SK-N-SH treated with all-trans-retinoic acid at 6 μM for 48 hours (cell line): ENCODE measurements at regions not wholly inside any gene's neighbourhood (a gene's known extent, or its start where the extent isn't known, plus 50 kb on each side); places are given as distances from the start of the nearest gene placed in this dataset.
A peak's percentile ranks its signal among the peaks of the same experiment; 100 is the strongest.

Experiments used
- ATAC-seq: fragments of 200-7000 bp; cut with Tn5 transposase; 3 replicates; pipeline ENCODE4 v1.9.1; 2020; ENCODE audit warnings: mild to moderate bottlenecking, moderate library complexity
- ARNTL ChIP-seq: fragments of 450-650 bp; formaldehyde crosslinking; IDR thresholded peaks from 2 replicates; pipeline ENCODE4 v1.5.0; 2020; ENCODE audit warnings: low read depth, mild to moderate bottlenecking, moderate library complexity, borderline replicate concordance
- BACH2 ChIP-seq: fragments of 250-450 bp; sonication (Bioruptor Pico); IDR thresholded peaks from 2 replicates; pipeline ENCODE4 v1.9.0; 2021; ENCODE audit warnings: mild to moderate bottlenecking, borderline replicate concordance
- CSDC2 ChIP-seq: fragments of 250-450 bp; sonication (Bioruptor Pico); IDR thresholded peaks from 2 replicates; pipeline ENCODE4 v1.5.0; 2020; ENCODE audit warnings: mild to moderate bottlenecking, moderate library complexity
- ESRRG ChIP-seq: fragments of 250-450 bp; sonication (Bioruptor Pico); IDR thresholded peaks from 2 replicates; pipeline ENCODE4 v1.6.1; 2021; ENCODE audit warnings: mild to moderate bottlenecking
- GLIS3 ChIP-seq: fragments of 250-450 bp; sonication (Bioruptor Pico); IDR thresholded peaks from 2 replicates; pipeline ENCODE4 v1.5.0; 2020; ENCODE audit warnings: mild to moderate bottlenecking, moderate library complexity
- ISL1 ChIP-seq: fragments of 250-450 bp; sonication (Bioruptor Pico); IDR thresholded peaks from 2 replicates; pipeline ENCODE4 v2.1.2; 2022; ENCODE audit warnings: mild to moderate bottlenecking, moderate library complexity
- OSR1 ChIP-seq: fragments of 250-450 bp; sonication (Bioruptor Pico); IDR thresholded peaks from 2 replicates; pipeline ENCODE4 v1.8.0; 2022; ENCODE audit warnings: moderate library complexity, mild to moderate bottlenecking, inconsistent platforms
- PPARA ChIP-seq: fragments of 250-450 bp; sonication (Bioruptor Pico); IDR thresholded peaks from 2 replicates; pipeline ENCODE4 v1.5.0; 2020; ENCODE audit warnings: mild to moderate bottlenecking, borderline replicate concordance
- RARB ChIP-seq: fragments of 250-450 bp; sonication (Bioruptor Pico); IDR thresholded peaks from 2 replicates; pipeline ENCODE4 v1.8.0; 2021; ENCODE audit warnings: mild to moderate bottlenecking, moderate library complexity
- SNAI2 ChIP-seq: fragments of 250-450 bp; sonication (Bioruptor Pico); IDR thresholded peaks from 2 replicates; pipeline ENCODE4 v1.5.0; 2020; ENCODE audit warnings: mild to moderate bottlenecking, moderate library complexity
- TCF4 ChIP-seq: fragments of 250-450 bp; sonication (Bioruptor Pico); IDR thresholded peaks from 2 replicates; pipeline ENCODE4 v1.8.0; 2021; ENCODE audit warnings: mild to moderate bottlenecking, moderate library complexity, borderline replicate concordance
- TOX ChIP-seq: fragments of 250-450 bp; sonication (Bioruptor Pico); IDR thresholded peaks from 2 replicates; pipeline ENCODE4 v1.8.0; 2021; ENCODE audit warnings: mild to moderate bottlenecking, moderate library complexity, borderline replicate concordance
- ZC3H10 ChIP-seq: fragments of 250-450 bp; sonication (Bioruptor Pico); IDR thresholded peaks from 2 replicates; pipeline ENCODE4 v1.5.1; 2021; ENCODE audit warnings: mild to moderate bottlenecking, moderate library complexity
- ZFP3 ChIP-seq: fragments of 250-450 bp; sonication (Bioruptor Pico); IDR thresholded peaks from 2 replicates; pipeline ENCODE4 v1.5.0; 2020; ENCODE audit warnings: mild to moderate bottlenecking, moderate library complexity
- ZFP30 ChIP-seq: fragments of 450-650 bp; formaldehyde crosslinking; IDR thresholded peaks from 2 replicates; pipeline ENCODE4 v1.5.0; 2022; ENCODE audit warnings: mild to moderate bottlenecking, moderate library complexity
- ZNF565 ChIP-seq: fragments of 450-650 bp; formaldehyde crosslinking; conservative IDR thresholded peaks from 2 replicates; pipeline ENCODE4 v1.5.0; 2020; ENCODE audit warnings: low read depth, mild to moderate bottlenecking, moderate library complexity
- ZNF70 ChIP-seq: fragments of 450-650 bp; formaldehyde crosslinking; IDR thresholded peaks from 2 replicates; pipeline ENCODE4 v1.5.0; 2020; ENCODE audit warnings: mild to moderate bottlenecking, moderate library complexity
- ZNF8 ChIP-seq: fragments of 450-650 bp; formaldehyde crosslinking; IDR thresholded peaks from 2 replicates; pipeline ENCODE4 v1.5.0; 2020; ENCODE audit warnings: mild to moderate bottlenecking, moderate library complexity
- TF ChIP-seq, protein P1 (sequence below): fragments of 250-450 bp; sonication (Bioruptor Pico); IDR thresholded peaks from 2 replicates; pipeline ENCODE4 v1.8.0; 2020; ENCODE audit warnings: mild to moderate bottlenecking, moderate library complexity, borderline replicate concordance
- TF ChIP-seq, protein P2 (sequence below): fragments of 250-450 bp; sonication (Bioruptor Pico); IDR thresholded peaks from 2 replicates; pipeline ENCODE4 v1.5.0; 2020; ENCODE audit warnings: mild to moderate bottlenecking, moderate library complexity
- TF ChIP-seq, protein P3 (sequence below): fragments of 250-450 bp; sonication (Bioruptor Pico); IDR thresholded peaks from 2 replicates; pipeline ENCODE4 v1.8.0; 2021; ENCODE audit warnings: low read depth, mild to moderate bottlenecking, moderate library complexity, borderline replicate concordance
- TF ChIP-seq, protein P4 (sequence below): fragments of 250-450 bp; sonication (Bioruptor Pico); IDR thresholded peaks from 2 replicates; pipeline ENCODE4 v1.5.1; 2020; ENCODE audit warnings: low read depth, mild to moderate bottlenecking, moderate library complexity
- TF ChIP-seq, protein P5 (sequence below): fragments of 250-450 bp; sonication (Bioruptor Pico); IDR thresholded peaks from 2 replicates; pipeline ENCODE4 v1.5.1; 2021; ENCODE audit warnings: mild to moderate bottlenecking, moderate library complexity

DNA sequence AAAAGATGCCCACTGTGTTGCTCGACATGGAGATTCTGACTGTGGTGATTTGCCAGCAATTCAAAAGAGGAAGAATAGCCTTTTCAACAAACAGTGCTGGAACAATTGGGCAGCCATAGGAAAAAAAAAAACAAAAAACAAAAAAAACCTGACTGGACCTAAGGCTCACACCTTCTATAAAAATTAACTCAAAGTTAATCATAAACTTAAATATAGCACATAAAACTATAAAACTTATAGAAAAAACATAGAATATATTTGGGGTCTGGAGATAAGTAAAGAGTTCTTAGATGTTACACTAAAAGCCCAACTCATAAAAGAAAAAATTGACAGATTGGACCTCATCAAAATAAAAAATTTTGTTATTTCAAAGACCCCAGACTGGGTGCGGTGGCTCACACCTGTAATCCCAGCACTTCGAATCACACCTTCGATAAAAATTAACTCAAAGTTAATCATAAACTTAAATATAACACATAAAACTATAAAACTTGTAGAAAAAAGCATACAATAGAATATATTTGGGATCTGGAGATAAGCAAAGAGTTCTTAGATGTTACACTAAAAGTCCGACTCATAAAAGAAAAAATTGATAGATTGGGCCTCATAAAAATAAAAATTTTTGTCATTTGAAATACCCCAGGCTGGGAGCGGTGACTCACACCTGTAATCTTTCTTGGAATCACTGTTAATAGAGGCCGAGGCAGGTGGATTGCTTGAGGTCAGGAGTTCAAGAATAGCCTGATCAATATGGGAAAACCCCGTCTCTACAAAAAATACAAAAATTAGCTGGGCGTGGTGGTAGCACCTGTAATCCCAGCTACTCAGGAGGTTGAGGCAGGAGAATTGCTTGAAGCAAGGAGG is 115.6 kb upstream of the FAM83B start:
- TF ChIP-seq OSR1 = no peak
- no peak for TF ChIP-seq ZFP30 (CRISPR knock-in tag)
- no peak for TF ChIP-seq RARB (CRISPR knock-in tag)
- no peak for TF ChIP-seq BACH2 (CRISPR knock-in tag)
- no peak for TF ChIP-seq TOX
- TF ChIP-seq, all 23 proteins: peak for 0
- no peak for ATAC-seq

DNA sequence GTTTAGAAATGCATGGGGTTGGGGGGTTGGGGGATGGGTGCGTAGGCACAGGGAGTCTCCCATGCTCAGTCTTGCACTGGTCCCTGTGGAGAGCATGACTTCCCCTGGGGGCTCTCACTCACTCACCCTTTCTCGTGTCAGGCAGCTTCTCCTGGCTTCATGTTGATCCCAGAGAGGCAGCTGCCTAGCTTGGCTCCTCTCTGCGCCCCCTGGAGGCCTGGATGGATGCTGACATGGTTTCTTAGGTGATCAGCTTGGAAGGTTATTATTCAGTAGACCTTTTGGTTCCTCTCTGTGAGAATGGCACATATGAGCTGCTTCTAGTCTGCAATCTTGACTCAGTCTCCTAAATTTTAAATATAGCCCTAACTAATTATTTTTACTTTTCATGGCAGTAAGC is 109.3 kb upstream of the FAM83B start:
- peak; percentile 65 for ATAC-seq
- no peak for TF ChIP-seq PPARA
- no peak for TF ChIP-seq ARNTL
- TF ChIP-seq ZNF8 (CRISPR knock-in tag) = no peak
- TF ChIP-seq, protein P1, sequence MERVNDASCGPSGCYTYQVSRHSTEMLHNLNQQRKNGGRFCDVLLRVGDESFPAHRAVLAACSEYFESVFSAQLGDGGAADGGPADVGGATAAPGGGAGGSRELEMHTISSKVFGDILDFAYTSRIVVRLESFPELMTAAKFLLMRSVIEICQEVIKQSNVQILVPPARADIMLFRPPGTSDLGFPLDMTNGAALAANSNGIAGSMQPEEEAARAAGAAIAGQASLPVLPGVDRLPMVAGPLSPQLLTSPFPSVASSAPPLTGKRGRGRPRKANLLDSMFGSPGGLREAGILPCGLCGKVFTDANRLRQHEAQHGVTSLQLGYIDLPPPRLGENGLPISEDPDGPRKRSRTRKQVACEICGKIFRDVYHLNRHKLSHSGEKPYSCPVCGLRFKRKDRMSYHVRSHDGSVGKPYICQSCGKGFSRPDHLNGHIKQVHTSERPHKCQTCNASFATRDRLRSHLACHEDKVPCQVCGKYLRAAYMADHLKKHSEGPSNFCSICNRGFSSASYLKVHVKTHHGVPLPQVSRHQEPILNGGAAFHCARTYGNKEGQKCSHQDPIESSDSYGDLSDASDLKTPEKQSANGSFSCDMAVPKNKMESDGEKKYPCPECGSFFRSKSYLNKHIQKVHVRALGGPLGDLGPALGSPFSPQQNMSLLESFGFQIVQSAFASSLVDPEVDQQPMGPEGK = no peak
- TF ChIP-seq ZNF565 (CRISPR knock-in tag) = no peak
- TF ChIP-seq ZFP30 (CRISPR knock-in tag) = no peak
- TF ChIP-seq TCF4 (CRISPR knock-in tag) = no peak
- TF ChIP-seq, protein P2, sequence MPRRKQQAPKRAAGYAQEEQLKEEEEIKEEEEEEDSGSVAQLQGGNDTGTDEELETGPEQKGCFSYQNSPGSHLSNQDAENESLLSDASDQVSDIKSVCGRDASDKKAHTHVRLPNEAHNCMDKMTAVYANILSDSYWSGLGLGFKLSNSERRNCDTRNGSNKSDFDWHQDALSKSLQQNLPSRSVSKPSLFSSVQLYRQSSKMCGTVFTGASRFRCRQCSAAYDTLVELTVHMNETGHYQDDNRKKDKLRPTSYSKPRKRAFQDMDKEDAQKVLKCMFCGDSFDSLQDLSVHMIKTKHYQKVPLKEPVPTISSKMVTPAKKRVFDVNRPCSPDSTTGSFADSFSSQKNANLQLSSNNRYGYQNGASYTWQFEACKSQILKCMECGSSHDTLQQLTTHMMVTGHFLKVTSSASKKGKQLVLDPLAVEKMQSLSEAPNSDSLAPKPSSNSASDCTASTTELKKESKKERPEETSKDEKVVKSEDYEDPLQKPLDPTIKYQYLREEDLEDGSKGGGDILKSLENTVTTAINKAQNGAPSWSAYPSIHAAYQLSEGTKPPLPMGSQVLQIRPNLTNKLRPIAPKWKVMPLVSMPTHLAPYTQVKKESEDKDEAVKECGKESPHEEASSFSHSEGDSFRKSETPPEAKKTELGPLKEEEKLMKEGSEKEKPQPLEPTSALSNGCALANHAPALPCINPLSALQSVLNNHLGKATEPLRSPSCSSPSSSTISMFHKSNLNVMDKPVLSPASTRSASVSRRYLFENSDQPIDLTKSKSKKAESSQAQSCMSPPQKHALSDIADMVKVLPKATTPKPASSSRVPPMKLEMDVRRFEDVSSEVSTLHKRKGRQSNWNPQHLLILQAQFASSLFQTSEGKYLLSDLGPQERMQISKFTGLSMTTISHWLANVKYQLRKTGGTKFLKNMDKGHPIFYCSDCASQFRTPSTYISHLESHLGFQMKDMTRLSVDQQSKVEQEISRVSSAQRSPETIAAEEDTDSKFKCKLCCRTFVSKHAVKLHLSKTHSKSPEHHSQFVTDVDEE (CRISPR knock-in tag) = no peak
- no peak for TF ChIP-seq GLIS3 (CRISPR knock-in tag)
- TF ChIP-seq RARB (CRISPR knock-in tag) = no peak
- no peak for TF ChIP-seq CSDC2 (CRISPR knock-in tag)
- TF ChIP-seq OSR1 = no peak
- TF ChIP-seq, protein P3, sequence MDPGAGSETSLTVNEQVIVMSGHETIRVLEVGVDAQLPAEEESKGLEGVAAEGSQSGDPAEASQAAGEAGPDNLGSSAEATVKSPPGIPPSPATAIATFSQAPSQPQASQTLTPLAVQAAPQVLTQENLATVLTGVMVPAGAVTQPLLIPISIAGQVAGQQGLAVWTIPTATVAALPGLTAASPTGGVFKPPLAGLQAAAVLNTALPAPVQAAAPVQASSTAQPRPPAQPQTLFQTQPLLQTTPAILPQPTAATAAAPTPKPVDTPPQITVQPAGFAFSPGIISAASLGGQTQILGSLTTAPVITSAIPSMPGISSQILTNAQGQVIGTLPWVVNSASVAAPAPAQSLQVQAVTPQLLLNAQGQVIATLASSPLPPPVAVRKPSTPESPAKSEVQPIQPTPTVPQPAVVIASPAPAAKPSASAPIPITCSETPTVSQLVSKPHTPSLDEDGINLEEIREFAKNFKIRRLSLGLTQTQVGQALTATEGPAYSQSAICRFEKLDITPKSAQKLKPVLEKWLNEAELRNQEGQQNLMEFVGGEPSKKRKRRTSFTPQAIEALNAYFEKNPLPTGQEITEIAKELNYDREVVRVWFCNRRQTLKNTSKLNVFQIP = no peak

DNA sequence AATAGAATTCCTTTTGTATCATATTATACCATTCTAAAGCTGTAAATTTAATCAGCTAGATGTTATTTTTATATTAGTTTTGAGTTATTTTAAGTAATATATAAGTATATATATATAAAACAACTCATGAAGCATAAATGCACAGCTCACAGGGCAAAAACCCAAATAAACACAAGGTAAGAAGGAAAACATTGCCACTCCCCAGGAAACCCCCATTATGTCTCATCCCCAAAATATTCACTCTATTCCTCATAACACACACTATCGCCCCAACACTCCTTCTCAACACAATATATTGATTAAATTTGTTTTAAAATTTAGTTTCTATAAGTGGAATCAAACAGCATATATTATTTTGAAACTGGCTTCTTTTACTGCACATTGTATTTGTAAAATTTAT is 98.6 kb upstream of the FAM83B start:
- no peak for ATAC-seq
- TF ChIP-seq ZNF8 (CRISPR knock-in tag) = no peak
- no peak for TF ChIP-seq ZFP3 (CRISPR knock-in tag)
- no peak for TF ChIP-seq ZNF565 (CRISPR knock-in tag)
- no peak for TF ChIP-seq ZNF70 (CRISPR knock-in tag)
- TF ChIP-seq RARB (CRISPR knock-in tag) = no peak
- TF ChIP-seq ISL1 = no peak
- no peak for TF ChIP-seq ZC3H10 (CRISPR knock-in tag)
- TF ChIP-seq TOX = no peak
- TF ChIP-seq, protein P4, sequence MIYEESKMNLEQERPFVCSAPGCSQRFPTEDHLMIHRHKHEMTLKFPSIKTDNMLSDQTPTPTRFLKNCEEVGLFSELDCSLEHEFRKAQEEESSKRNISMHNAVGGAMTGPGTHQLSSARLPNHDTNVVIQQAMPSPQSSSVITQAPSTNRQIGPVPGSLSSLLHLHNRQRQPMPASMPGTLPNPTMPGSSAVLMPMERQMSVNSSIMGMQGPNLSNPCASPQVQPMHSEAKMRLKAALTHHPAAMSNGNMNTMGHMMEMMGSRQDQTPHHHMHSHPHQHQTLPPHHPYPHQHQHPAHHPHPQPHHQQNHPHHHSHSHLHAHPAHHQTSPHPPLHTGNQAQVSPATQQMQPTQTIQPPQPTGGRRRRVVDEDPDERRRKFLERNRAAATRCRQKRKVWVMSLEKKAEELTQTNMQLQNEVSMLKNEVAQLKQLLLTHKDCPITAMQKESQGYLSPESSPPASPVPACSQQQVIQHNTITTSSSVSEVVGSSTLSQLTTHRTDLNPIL (CRISPR knock-in tag) = no peak
- no peak for TF ChIP-seq ZFP30 (CRISPR knock-in tag)
- TF ChIP-seq PPARA = no peak
- TF ChIP-seq, protein P3 = no peak
- TF ChIP-seq TCF4 (CRISPR knock-in tag) = no peak
- TF ChIP-seq, protein P2 (CRISPR knock-in tag) = no peak
- TF ChIP-seq SNAI2 (CRISPR knock-in tag) = no peak
- TF ChIP-seq, protein P5, sequence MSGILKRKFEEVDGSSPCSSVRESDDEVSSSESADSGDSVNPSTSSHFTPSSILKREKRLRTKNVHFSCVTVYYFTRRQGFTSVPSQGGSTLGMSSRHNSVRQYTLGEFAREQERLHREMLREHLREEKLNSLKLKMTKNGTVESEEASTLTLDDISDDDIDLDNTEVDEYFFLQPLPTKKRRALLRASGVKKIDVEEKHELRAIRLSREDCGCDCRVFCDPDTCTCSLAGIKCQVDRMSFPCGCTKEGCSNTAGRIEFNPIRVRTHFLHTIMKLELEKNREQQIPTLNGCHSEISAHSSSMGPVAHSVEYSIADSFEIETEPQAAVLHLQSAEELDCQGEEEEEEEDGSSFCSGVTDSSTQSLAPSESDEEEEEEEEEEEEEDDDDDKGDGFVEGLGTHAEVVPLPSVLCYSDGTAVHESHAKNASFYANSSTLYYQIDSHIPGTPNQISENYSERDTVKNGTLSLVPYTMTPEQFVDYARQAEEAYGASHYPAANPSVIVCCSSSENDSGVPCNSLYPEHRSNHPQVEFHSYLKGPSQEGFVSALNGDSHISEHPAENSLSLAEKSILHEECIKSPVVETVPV (CRISPR knock-in tag) = no peak
- no peak for TF ChIP-seq GLIS3 (CRISPR knock-in tag)
- no peak for TF ChIP-seq ESRRG (CRISPR knock-in tag)
- TF ChIP-seq ARNTL = no peak
